Islet of Langerhans (tissue), 1 donor: ENCODE measurements at regions not wholly inside any gene's neighbourhood (a gene's known extent, or its start where the extent isn't known, plus 50 kb on each side); places are given as distances from the start of the nearest gene placed in this dataset.

Experiments
- FAIRE-seq: peaks from one replicate; lab custom pipeline; 2011; peaks lifted over from hg19 to GRCh38; lab: Jason Lieb, UNC

- FAIRE-seq = peak; percentile 88
These were observed 179.9 kb downstream of the BTG1 start for GRCh38 chr12:91965781-91966180.

- no peak for FAIRE-seq
These were observed 181.1 kb downstream of the BTG1 start for GRCh38 chr12:91964501-91964900.

GRCh38 chr12:91959220-91959619 lies 186.4 kb downstream of the BTG1 start:
- FAIRE-seq = no peak

- no peak for FAIRE-seq
These were observed 186.8 kb downstream of the BTG1 start for GRCh38 chr12:91958816-91959215.

GRCh38 chr12:91954747-91955146 lies 190.9 kb downstream of the BTG1 start:
- FAIRE-seq = no peak

DNA sequence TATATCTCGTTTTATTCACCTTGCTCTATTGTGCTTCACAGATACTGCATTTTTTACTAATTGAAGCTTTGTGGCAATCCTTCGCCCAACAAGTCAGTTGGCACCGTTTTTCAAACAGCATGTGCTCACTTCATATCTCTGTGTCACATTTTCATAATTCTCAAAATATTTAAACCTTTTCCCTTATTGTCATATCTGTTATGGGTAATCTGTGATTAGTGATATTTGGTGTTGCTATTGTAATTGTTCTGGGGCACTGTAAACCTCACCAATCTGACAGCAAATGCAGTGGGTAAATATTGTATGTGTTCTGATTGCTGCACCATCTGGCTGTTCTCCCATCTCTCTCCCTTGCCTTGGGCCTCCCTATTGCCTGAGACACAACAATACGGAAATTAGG lies 191.3 kb downstream of the BTG1 start:
- FAIRE-seq = peak; percentile 69

DNA sequence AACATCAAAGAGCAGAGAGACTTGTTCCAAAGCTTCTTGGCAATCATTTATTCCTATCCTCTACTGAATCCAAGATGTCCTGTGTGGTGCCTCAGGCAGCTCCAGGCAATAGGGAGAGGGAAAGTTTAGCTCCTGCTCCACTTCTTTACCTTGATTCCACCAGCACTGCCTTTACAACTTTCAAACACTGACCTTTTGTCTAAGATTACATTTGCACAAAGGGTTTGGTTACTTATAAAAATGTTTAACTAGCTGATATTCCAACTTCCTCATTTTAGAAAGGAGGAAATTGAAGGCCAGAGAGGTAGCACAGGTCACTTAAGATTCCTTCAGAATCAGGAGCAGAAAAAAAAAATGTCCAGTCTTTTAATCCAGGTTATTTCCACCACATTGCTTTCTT lies 192.7 kb downstream of the BTG1 start:
- FAIRE-seq = peak; percentile 27

DNA sequence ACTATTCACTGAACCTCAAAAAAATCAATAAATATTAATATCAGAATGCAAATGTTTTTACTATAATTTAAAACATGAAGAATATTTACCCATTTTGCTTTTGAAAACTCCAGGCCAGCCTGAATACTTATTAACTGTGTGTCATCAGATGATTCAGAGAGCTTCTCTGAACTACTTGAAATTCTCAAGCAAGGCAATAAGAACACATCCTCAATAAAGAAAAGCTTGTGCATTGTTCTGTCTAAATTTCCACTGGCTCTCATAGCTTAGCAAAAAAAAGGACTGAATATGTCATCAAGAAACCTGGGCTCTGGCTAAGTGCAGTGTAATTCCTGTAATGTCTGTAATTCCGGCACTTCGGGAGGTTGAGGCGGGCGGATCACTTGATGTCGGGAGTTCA lies 194.1 kb downstream of the BTG1 start:
- FAIRE-seq = no peak

- FAIRE-seq = no peak
These were observed 197.1 kb downstream of the BTG1 start for GRCh38 chr12:91948504-91948903.

- FAIRE-seq = no peak
These were observed 198.2 kb downstream of the BTG1 start for GRCh38 chr12:91947459-91947858.

DNA sequence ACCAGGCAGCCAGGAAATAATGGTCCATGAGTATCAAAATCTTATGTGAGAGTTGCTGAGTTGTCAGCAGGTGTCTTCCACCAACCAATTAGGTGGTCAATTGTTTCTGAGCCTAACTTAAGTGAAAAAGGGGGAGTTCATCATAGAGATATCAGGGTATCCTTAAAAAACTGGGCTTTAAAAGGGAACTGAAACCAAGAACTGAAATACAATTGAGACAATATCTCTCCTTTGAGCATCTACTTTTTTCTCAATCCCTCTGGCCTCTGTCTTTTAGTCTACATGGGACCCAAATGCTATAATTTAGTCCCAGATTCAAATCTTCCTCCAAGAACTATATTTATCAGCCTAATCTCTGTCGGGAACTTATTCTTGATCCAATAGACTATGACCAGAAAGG lies 201.0 kb downstream of the BTG1 start:
- no peak for FAIRE-seq

GRCh38 chr12:91940826-91941570 lies 204.6 kb downstream of the BTG1 start:
- FAIRE-seq = peak; percentile 13

DNA sequence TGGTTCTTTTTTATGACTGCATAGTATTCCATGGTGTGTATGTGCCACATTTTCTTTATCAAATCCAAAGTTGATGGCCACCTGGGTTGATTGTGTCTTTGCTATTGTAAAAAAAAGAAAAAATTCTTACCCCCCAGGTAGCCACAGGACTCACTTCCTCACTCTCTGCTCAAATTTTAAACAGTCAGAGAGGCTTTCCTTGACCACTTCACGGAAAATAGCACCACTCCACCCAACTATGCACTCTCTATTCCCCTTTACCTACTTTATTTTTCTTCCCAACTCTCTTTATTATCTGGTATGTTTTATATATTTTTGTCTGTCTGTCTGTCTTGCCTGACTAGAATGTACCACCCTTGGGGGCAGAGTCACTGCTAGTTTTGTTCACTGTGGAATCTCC lies 205.3 kb downstream of the BTG1 start:
- no peak for FAIRE-seq

GRCh38 chr12:91937706-91938105 lies 207.9 kb downstream of the BTG1 start:
- FAIRE-seq = no peak

DNA sequence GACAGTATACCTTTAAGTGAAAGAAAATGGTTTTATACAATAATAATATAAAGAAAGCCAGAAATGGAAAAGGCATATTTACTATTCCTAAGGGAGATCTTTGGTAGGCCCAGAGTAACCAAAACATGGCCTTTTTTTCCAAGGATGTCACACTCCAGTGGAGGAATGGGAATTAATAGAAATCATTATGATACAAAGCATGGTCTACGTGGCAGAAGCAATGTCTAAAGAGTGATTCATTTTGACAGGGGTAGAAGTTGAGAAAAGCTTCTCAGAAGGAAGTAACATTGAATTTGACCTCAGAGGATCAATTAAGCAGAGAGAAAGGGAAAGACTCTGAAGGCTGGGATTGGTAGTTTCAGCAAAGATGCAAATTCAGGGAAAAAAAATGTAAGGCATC lies 208.6 kb downstream of the BTG1 start:
- no peak for FAIRE-seq

DNA sequence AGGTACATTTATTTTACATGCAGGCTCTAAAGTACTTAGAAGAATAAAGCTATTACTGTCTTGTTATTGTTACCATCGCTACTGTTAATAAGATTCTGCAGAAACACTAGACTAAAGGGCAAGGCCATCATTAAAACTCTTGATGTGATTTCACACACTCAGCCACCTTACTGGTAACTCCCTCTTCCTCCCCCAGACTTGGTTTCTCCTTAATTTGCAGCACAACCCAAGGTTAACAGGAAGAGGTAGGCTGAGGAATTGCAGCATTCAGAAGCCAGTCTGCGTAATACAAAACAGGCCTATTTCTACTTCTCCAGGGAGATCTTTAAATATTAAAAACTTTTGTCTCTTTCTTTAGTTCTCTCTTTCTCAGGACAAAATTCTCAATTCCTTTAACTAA lies 210.3 kb downstream of the BTG1 start:
- no peak for FAIRE-seq

DNA sequence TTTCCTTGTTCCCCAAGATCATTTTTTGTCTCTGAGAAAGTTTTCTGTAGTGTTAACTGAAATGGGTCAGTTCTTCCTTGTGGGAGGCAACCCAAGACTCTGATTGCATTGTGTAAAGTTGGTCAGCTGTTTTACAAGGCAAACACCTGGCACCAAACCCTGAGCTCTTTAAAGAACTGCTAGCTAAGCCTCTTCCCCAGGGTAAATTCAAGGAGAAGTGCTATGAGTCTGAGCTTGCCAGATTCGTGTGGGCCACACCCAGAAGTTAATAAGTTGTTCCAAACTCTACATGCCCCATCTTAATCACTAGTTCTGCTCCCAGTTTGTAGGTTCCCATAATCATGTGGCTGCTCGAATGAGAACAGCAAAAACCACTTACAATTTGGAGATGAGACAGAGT lies 214.5 kb downstream of the BTG1 start:
- no peak for FAIRE-seq

DNA sequence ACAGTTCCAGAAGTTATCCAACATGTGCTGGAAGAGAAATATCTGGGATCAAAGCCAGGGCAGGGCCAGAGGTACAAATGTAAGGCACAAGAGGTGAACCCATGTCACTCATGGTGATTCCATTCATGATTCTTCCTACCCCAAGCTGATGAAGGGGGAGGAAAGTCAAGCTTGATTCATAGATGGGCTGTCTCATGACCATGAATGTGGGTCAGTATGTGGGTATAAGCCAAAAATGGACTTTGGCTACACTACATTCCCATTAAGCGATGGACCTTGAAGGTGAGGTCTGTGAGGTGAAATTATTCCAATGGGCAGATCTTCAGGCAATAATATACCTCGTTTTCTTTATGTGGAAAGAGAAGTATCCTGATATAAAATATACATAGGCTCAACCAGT lies 217.1 kb downstream of the BTG1 start:
- no peak for FAIRE-seq

DNA sequence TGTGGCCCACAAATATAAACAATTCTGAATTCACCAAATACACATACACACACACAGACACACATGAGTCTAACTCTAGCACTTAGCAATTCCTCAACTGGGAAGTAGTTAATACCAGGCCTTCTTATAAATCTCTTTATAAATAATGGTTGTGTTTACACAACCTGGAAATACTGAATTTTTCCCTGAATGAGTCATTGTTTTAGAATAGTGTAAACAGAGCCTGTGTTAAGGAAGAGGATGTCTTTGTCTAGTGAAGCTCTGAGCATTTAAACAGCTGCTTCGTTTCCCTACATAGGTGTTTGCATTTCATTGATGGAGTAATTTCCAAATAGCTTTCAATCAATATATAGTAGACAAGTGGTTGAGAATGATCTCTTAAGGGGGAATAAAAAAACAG lies 218.8 kb downstream of the BTG1 start:
- FAIRE-seq = peak; percentile 98

DNA sequence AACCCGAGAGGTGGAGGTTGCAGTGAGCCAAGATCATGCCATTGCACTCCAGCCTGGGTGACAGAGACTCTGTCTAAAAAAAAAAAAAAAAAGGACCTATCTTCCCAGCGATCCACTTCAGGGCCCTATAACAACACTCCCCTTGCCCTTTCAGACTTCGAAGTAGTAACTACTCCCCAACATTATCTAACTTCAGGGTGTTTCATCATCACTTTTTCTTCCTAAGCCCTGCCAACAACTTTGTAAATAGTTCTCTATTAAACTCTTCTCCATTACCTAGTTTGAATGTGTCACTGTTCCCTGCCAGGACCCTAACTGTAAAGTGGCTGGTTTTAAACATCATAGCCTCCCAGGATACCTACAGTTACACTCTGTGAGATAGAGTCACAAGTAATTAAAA lies 220.8 kb downstream of the BTG1 start:
- FAIRE-seq = no peak

DNA sequence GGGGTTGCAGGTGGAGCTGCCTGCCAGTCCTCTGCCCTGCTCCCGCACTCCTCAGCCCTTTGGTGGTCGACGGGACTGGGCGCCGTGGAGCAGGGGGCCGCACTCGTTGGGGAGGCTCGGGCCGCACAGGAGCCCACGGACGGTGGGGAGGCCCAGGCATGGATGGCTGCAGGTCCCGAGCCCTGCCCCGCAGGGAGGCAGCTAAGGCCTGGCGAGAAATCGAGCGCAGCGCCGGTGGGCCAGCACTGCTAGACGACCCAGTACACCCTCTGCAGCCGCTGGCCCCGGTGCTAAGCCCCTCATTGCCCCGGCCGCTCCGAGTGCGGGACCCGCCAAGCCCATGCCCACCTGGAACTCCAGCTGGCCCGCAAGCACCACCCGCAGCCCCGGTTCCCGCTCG lies 221.8 kb downstream of the BTG1 start:
- no peak for FAIRE-seq

DNA sequence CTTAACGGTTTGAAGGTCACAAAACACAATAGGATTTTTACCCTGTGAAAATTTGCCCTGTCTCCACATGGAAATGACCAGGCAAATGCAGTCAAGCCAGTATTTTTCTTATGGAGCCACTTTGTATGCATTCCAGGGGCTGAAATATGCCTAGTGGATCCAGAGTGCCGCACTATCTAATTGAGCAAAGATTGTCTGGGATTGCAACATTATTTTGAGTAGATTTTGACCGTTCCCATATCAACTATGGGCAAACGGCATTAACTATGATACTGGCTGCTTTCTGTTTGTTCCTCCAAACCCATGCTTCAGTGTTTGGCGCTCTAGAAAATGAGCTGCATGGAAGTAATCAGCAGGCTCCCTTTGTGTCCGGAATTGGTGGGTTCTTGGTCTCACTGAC lies 223.0 kb downstream of the BTG1 start:
- FAIRE-seq = no peak

- FAIRE-seq = no peak
These were observed 223.5 kb downstream of the BTG1 start for GRCh38 chr12:91922139-91922538.

GRCh38 chr12:91921555-91921954 lies 224.1 kb downstream of the BTG1 start:
- no peak for FAIRE-seq

DNA sequence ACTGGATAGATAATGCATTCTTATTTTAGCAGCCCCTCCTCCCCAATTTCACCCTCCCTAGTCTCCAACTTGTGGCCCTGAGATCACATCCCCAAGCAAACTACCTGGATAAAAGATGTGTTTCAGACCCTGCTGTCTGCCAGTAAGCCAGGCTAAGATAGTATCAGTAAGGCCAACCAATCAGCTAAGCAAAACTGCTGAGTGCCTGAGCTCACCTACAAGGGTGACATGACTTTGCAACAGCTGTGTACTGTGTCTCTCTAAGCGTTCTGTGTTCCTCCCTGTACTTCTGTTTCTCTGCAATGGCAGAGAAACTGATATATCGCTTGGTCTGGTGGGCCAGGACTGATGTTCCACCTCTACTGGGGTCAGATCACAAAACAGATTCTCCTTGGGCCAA lies 224.9 kb downstream of the BTG1 start:
- no peak for FAIRE-seq
